Tibial nerve (tissue), 3 donors: ENCODE measurements at regions not wholly inside any gene's neighbourhood (a gene's known extent, or its start where the extent isn't known, plus 50 kb on each side); places are given as distances from the start of the nearest gene placed in this dataset.

ENCODE experiments used
- CTCF ChIP-seq, 5 experiments: fragments of 200-600 bp in 3 of 5; fragments of 450-650 bp in 2 of 5; sonication (generic) in 3 of 5; IDR thresholded peaks; one replicate each; pipeline ENCODE4 v1.5.1; 2016 to 2019; ENCODE audit warnings: antibody characterized with exemption in 5 of 5, mild to moderate bottlenecking in 3 of 5, moderate library complexity in 2 of 5
- POLR2A ChIP-seq, 2 donors: fragments of 450-650 bp; IDR thresholded peaks; one replicate each; pipeline ENCODE4 v1.6.1; 2017; ENCODE audit warnings: antibody characterized with exemption in 2 of 2, mild to moderate bottlenecking in 2 of 2, moderate library complexity in 2 of 2

GRCh38 chr2:228705318-228705717 is 523.8 kb upstream of the SPHKAP start:
- TF ChIP-seq CTCF (IDR thresholded peaks at IDR 0.05) (no peak), POLR2A (IDR thresholded peaks at IDR 0.05) (no peak)
